CD14-positive monocyte (primary cell): ENCODE measurements at regions not wholly inside any gene's neighbourhood (a gene's known extent, or its start where the extent isn't known, plus 50 kb on each side); places are given as distances from the start of the nearest gene placed in this dataset.
"Not testable (repeated sequence)": the region's sequence is repeated elsewhere in the genome, so short reads cannot be mapped to it uniquely, and the experiment has no call there.

Experiments used
- DNase-seq, 3 donors: peaks; one replicate each; pipeline ENCODE4 v3.0.0-alpha.2; 2011 to 2022
- H2AFZ ChIP-seq: 2 replicates; pipeline ENCODE4 v1.6.0; 2012; ENCODE audit warnings: mild to moderate bottlenecking, low read depth, low read length, inconsistent platforms; ENCODE audit not compliant: insufficient read depth, poor library complexity, severe bottlenecking
- H3K27ac ChIP-seq, 2 donors: 1 replicate in 1 of 2; 2 replicates in 1 of 2; pipeline ENCODE4 v1.5.1; 2012 to 2013; ENCODE audit warnings: low read length in 2 of 2, control low read depth in 1 of 2, inconsistent platforms in 1 of 2, low read depth in 1 of 2, mild to moderate bottlenecking in 1 of 2
- H3K27me3 ChIP-seq, 2 donors: one replicate each; pipeline versions ENCODE4 v1.6.0 to v1.6.1; 2011 to 2013; ENCODE audit warnings: low read length in 2 of 2; ENCODE audit not compliant: control insufficient read depth in 2 of 2, insufficient read depth in 2 of 2
- H3K36me3 ChIP-seq, 2 donors: replicated peaks in 1 of 2; 1 replicate in 1 of 2; 2 replicates in 1 of 2; pipeline versions ENCODE4 v1.5.1 to v1.6.1; 2012 to 2013; ENCODE audit warnings: low read length in 2 of 2, control low read depth in 1 of 2, inconsistent platforms in 1 of 2, mild to moderate bottlenecking in 1 of 2; ENCODE audit not compliant: insufficient read depth in 2 of 2, control insufficient read depth in 1 of 2
- H3K4me1 ChIP-seq, 2 donors: 1 replicate in 1 of 2; 2 replicates in 1 of 2; pipeline versions ENCODE4 v1.5.1 to v1.6.1; 2012 to 2013; ENCODE audit warnings: low read length in 2 of 2, control low read depth in 1 of 2, inconsistent platforms in 1 of 2, mild to moderate bottlenecking in 1 of 2, moderate library complexity in 1 of 2; ENCODE audit not compliant: insufficient read depth in 2 of 2, control insufficient read depth in 1 of 2
- H3K4me2 ChIP-seq: replicated peaks from 2 replicates; pipeline ENCODE3; 2012; ENCODE audit warnings: low read length, moderate library complexity, mild to moderate bottlenecking; ENCODE audit not compliant: poor library complexity, severe bottlenecking; ENCODE audit errors: extremely low read depth
- H3K4me3 ChIP-seq, 3 experiments: fragments of 200-600 bp in 1 of 3; sonication (generic) in 1 of 3; replicated peaks in 1 of 3; 1 replicate in 2 of 3; 2 replicates in 1 of 3; pipeline ENCODE4 v1.5.1; 2011 to 2013; ENCODE audit warnings: low read length in 3 of 3, mild to moderate bottlenecking in 3 of 3, control low read depth in 2 of 3, low read depth in 2 of 3, inconsistent platforms in 1 of 3, moderate library complexity in 1 of 3
- H3K79me2 ChIP-seq: 2 replicates; pipeline ENCODE4 v1.6.0; 2012; ENCODE audit warnings: mild to moderate bottlenecking, control low read depth, inconsistent platforms, low read length, moderate library complexity; ENCODE audit not compliant: insufficient read depth
- H3K9ac ChIP-seq: 2 replicates; pipeline ENCODE4 v1.6.0; 2017; ENCODE audit warnings: low read length, mild to moderate bottlenecking; ENCODE audit not compliant: insufficient read depth, poor library complexity, severe bottlenecking
- H3K9me3 ChIP-seq, 2 donors: replicated peaks in 1 of 2; 1 replicate in 1 of 2; 2 replicates in 1 of 2; pipeline versions ENCODE4 v1.5.1 to v1.6.1; 2012 to 2013; ENCODE audit warnings: low read length in 2 of 2, control low read depth in 1 of 2; ENCODE audit not compliant: control insufficient read depth in 1 of 2, insufficient read depth in 1 of 2
- H4K20me1 ChIP-seq: 2 replicates; pipeline ENCODE4 v1.6.0; 2012; ENCODE audit warnings: mild to moderate bottlenecking, low read length, control low read depth, moderate library complexity; ENCODE audit not compliant: insufficient read depth
- H3K27ac Mint-ChIP-seq, 7 donors: one replicate each; pipeline ENCODE4 v1.8.0; 2020; ENCODE audit warnings: mild to moderate bottlenecking in 7 of 7, mixed read lengths in 7 of 7, moderate library complexity in 6 of 7, inconsistent platforms in 2 of 7
- H3K27me3 Mint-ChIP-seq, 3 donors: one replicate each; pipeline ENCODE4 v1.8.0; 2021 to 2022; ENCODE audit warnings: low read depth in 3 of 3, mild to moderate bottlenecking in 3 of 3, mixed read lengths in 3 of 3, moderate library complexity in 3 of 3, inconsistent platforms in 1 of 3
- H3K36me3 Mint-ChIP-seq, 2 donors: one replicate each; pipeline ENCODE4 v1.8.0; 2020; ENCODE audit warnings: mixed read lengths in 2 of 2, inconsistent platforms in 1 of 2, mild to moderate bottlenecking in 1 of 2
- H3K4me1 Mint-ChIP-seq: one replicate; pipeline ENCODE4 v1.8.0; 2020; ENCODE audit warnings: mild to moderate bottlenecking, mixed read lengths
- H3K4me3 Mint-ChIP-seq, 2 donors: one replicate each; pipeline ENCODE4 v1.8.0; 2020; ENCODE audit warnings: mild to moderate bottlenecking in 2 of 2, mixed read lengths in 2 of 2, moderate library complexity in 1 of 2
- H3K9me3 Mint-ChIP-seq, 7 donors: one replicate each; pipeline ENCODE4 v1.8.0; 2020 to 2022; ENCODE audit warnings: mixed read lengths in 7 of 7, mild to moderate bottlenecking in 6 of 7, moderate library complexity in 6 of 7, inconsistent platforms in 2 of 7
- CTCF ChIP-seq: fragments of 200-600 bp; IDR thresholded peaks from one replicate; pipeline ENCODE4 v1.8.0; 2022; ENCODE audit warnings: antibody characterized with exemption, mild to moderate bottlenecking
- WGBS: methylation state at CpG from one replicate; pipeline ENCODE4 v1.1.5; 2013; ENCODE audit warnings: missing lambda C conversion rate; ENCODE audit not compliant: insufficient coverage; 5-methylcytosine and 5-hydroxymethylcytosine counted together
- intact Hi-C, 2 donors: fragments of 100-400 bp; cut with micrococcal nuclease; formaldehyde crosslinking; loops; one replicate each; pipeline versions ENCODE4 v1.15.0 to v1.15.1; 2023

- H3K27me3 Mint-ChIP-seq: peaks cover 2 to 30% (median 2%) of the 10 kb centered on the region in 3 donors
- H3K36me3 Mint-ChIP-seq: peaks cover 0 to 3% of the 10 kb centered on the region in 2 donors
- Histone ChIP-seq H3K79me2 (no peaks in the 10 kb centered on the region), H3K9ac (no peak overlapping the region), H2AFZ (no peak overlapping the region), H3K4me2 (no peak overlapping the region), H3K4me3 (no peak overlapping the region), H3K27me3 (no peaks in the 10 kb centered on the region), H3K9me3 (no peaks in the 10 kb centered on the region), H3K27ac (no peak overlapping the region), H4K20me1 (no peaks in the 10 kb centered on the region), H3K4me1 (peaks cover 0 to 3% of the 10 kb centered on the region in 2 donors), H3K36me3 (no peaks in the 10 kb centered on the region)
- no peak for DNase-seq
- no CpG with 5 or more reads among the region's 4 CpGs for WGBS
- peaks cover 16% of the 10 kb centered on the region for H3K4me1 Mint-ChIP-seq
- no peak for TF ChIP-seq CTCF
- peaks cover 1 to 12% (median 8%) of the 10 kb centered on the region in 7 donors for H3K9me3 Mint-ChIP-seq
- H3K4me3 Mint-ChIP-seq: no peak overlapping the region
- H3K27ac Mint-ChIP-seq: no peak overlapping the region
- intact Hi-C loops: no loop called here
These were observed 74.4 kb upstream of the PRKX start for GRCh38 chrX:3787856-3788255.

GRCh38 chrX:3785822-3786221, 72.4 kb upstream of the PRKX start:
- H3K27me3 ChIP-seq, H3K9ac ChIP-seq, H3K9me3 ChIP-seq, H3K4me1 ChIP-seq, H3K36me3 Mint-ChIP-seq, H3K79me2 ChIP-seq, H3K4me3 ChIP-seq, H3K36me3 ChIP-seq, H3K27ac ChIP-seq, H3K4me2 ChIP-seq, H3K4me3 Mint-ChIP-seq, H2AFZ ChIP-seq, H4K20me1 ChIP-seq, H3K4me1 Mint-ChIP-seq, intact Hi-C loops: not testable (repeated sequence)
- peak overlapping the region in 4 of 7 donors; percentile 43 to 83 (median 64) for H3K27ac Mint-ChIP-seq
- peaks cover 1 to 16% (median 9%) of the 10 kb centered on the region in 7 donors for H3K9me3 Mint-ChIP-seq
- WGBS: no CpG with 5 or more reads among the region's 2 CpGs
- H3K27me3 Mint-ChIP-seq: peaks cover 2 to 24% (median 2%) of the 10 kb centered on the region in 3 donors
- DNase-seq: peak; percentile 9 to 40 (median 37)
